GM19467 (cell line): ENCODE measurements at regions not wholly inside any gene's neighbourhood (a gene's known extent, or its start where the extent isn't known, plus 50 kb on each side); places are given as distances from the start of the nearest gene placed in this dataset.
"Not testable (repeated sequence)": the region's sequence is repeated elsewhere in the genome, so short reads cannot be mapped to it uniquely, and the experiment has no call there.

Source experiments
- ATAC-seq: cut with Tn5 transposase; IDR thresholded peaks from one replicate; pipeline ENCODE4 v1.9.1; 2021; ENCODE audit warnings: mild to moderate bottlenecking, moderate library complexity; ENCODE audit not compliant: unreplicated experiment

DNA sequence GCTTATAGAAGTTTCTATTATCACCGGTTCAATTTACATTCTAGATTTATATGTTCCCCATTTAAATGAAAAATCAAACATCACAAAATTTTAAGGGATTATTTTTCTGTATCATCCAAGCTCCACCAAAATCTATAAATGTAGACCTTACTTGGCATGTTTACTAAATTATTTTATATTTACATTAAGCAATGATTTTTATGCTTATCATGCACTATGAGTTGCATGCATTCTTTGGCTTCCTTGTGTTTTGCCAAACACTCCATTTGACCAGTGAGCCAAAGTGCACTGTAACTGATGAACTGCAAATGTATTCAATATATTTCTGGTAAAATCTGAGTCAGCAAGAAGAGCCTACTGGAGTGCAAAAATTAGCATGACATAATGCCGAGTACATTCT, 595.5 kb upstream of the PCDH7 start:
- not testable (repeated sequence) for ATAC-seq

DNA sequence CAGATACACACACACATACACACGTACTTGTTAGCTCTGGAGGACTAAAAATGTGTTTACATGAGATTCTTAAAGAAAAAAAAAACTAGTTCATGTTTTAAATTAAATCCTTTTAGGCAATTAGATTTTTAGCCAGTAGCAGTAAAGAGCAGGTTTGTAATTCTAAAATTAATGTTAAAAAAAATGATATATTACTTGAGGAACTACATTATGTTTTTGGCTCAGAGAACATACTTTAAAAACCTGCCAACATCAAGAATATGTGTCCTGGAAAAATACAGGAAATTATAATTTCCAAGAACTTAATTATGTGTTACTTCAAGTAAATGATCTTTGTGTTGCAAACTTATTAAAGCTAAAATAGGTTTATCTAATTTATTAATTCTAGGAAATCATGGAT, 594.3 kb upstream of the PCDH7 start:
- no peak for ATAC-seq

DNA sequence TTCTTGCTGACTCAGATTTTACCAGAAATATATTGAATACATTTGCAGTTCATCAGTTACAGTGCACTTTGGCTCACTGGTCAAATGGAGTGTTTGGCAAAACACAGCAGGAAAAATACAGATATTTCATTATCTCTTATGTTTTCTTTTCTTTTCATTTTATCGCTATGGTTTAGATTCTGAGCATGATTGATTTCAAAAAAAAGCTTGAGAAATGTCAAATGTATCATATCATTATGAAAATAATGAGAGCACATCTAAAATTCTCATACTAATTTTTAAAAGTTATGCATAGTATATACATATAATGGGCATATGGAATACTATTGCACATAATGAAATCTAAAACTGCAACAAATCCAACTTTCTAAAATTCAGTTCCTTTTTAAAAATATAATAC, 593.8 kb upstream of the PCDH7 start:
- ATAC-seq = no peak

DNA sequence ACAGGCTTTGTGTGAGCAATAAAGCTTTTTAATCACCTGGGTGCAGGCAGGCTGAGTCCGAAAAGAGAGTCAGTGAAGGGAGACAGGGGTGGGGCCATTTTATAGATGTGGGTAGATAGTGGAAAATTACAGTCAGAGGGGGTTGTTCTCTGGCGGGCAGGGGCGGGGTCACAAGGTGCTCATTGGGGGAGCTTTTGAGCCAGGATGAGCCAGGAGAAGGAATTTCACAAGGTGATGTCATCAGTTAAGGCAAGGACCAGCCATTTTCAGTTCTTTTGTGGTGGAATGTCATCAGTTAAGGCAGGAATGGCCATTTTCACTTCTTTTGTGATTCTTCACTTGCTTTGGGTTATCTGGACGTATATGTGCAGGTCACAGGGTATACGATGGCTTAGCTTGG, 571.3 kb upstream of the PCDH7 start:
- ATAC-seq = not testable (repeated sequence)

DNA sequence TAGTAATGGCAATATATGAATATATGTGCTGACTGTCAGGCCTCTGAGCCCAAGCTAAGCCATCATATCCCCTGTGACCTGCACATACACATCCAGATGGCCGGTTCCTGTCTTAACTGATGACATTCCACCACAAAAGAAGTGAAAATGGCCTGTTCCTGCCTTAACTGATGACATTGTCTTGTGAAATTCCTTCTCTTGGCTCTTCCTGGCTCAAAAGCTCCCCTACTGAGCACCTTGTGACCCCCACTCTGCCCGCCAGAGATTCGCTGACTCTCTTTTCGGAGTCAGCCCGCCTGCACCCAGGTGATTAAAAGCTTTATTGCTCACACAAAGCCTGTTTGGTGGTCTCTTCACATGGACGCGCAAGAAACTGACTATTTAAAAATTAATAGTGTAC, 570.6 kb upstream of the PCDH7 start:
- not testable (repeated sequence) for ATAC-seq

DNA sequence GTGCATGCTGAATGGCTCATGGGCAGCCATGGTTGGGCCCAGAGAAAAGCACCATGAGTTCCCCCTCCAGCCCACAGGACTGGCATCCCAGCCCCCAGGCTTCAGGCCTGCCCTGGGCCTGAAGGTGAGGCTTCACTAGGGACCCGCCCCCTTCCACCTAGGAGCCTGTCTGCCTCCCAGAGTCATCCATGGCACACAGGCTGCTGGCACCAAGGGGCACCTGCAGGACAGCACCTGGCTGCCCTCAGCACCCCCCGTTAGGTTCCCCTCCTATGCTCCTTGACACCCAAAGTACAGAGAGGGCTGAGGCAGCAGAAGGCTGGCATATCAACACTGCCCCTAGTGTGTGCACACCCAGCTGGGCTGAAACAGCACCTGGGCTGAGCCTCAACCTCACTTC, 566.7 kb upstream of the PCDH7 start:
- ATAC-seq = no peak

DNA sequence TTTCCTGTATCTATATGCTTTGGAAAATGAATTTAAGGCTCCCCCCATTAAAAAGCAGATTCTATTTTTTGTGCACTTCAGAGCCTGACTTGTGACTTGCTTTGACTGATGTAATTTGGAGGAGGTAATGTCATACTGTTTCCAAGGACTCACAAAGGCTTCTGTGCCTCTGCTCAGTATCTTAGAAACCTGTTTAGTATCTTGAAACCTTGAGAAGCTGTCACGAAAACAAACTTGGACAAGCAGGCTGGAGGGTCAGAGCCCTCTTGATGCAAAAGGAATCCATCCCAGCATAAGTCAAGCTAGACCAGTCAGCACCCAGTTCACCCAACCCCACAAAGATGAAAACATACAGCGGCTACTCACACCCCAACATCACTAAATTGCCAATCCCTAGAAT, 560.0 kb upstream of the PCDH7 start:
- ATAC-seq = no peak

DNA sequence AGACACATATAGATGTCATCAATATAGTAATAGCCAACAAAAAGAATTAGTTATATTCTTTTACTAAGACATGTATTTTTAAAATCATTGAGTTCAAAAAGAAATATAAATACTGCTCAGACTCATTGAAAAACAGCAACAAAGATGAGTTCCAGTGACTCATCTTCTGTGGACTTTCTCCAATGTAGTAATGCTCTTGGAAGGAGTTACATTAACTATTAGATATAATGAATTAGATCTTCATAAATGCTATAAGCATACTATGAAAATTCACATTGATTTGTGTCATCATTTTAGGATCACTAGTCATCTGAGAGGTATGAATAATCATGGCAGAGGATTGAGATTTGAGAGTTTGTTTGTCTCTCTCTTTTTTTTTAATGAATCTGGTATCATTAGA, 547.8 kb upstream of the PCDH7 start:
- ATAC-seq = no peak

DNA sequence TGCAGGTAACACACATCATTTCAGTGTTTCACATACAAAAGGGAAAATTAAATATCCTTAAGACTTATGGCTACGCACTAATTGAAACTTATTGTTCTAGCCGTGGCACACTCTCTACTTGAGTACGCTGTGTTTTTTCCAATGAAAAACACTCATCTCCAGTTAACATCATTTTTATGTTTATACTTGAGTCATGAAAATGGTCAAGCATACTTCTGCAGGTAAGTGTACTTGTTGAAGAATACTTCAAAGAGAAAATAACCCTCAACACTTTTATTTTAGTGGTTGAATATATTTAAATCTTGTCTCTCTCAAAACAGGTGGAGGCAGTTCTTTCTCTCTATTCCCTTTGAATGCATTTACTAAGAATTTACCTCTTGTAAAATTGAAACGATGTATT, 538.7 kb upstream of the PCDH7 start:
- no peak for ATAC-seq

DNA sequence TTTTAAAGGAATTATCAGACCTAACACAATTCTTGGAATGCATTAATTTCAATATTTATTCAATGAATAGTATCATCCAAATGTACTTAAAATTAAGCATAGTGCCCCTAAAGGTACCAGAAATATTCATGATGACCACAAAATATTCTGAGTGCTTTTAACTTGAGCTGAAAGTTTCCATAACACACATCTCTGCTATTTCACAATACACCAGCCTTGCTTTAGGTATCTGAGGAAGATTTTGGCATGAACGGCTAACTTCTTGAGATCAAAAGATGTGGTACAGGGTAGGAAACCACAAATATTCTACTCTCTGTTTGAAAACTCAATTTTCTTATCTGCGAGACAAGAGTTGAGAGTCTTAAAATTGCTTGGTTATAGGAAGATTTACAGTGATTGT, 538.3 kb upstream of the PCDH7 start:
- ATAC-seq = no peak

DNA sequence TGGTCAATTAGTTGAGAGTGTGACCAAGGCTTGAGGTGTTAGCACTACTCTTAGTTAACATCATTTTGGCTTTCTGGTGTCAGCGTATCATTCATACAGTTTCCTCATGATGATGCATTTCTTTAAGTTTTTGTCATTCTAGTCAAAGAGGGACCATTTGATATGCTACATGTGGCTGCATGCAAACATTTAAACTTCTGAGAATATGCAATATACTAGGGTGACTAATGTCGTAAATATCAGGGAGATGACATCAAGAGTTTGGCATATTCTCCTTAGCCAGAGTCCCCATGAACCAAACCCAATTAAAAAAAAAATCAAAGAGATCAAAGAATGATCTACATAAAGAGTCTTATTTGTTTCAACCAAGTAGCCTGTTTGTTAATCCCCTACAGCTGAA, 537.4 kb upstream of the PCDH7 start:
- ATAC-seq = no peak

DNA sequence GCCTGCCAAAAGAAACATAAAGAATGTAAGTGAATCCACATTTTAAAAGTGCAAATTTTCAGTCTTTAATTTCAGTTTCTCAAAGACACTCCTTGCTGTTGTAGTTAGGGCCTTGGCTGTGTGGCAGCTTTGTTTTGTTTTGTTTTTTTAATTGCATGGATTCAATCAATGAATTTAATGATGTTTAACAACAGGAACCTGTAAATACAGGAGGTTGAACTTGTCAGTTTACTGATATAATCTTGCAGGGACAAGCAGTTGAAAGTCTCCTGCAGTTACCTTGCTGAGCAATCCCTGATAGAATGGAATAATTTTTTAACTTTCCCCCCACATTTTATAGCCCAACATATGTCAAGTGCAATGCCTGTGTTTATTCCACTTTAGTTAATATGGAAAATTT, 528.3 kb upstream of the PCDH7 start:
- no peak for ATAC-seq

DNA sequence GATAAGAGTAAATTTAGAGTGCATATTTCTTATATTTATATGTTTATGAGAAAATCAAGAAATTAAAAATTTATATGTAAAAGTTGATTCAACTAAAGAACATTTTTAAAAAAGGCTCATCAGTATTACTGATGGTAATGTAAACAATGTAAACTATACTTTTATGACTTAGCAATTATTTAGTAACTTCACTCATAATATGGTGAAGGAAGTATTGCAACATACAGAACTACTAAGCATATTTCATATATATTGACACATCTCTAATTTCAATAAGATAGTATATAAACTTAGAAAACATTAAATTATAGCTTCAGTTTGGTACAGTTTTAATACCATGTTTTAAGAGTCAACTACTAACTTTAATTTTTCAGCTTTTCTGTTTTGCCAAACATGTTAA, 512.8 kb upstream of the PCDH7 start:
- no peak for ATAC-seq

DNA sequence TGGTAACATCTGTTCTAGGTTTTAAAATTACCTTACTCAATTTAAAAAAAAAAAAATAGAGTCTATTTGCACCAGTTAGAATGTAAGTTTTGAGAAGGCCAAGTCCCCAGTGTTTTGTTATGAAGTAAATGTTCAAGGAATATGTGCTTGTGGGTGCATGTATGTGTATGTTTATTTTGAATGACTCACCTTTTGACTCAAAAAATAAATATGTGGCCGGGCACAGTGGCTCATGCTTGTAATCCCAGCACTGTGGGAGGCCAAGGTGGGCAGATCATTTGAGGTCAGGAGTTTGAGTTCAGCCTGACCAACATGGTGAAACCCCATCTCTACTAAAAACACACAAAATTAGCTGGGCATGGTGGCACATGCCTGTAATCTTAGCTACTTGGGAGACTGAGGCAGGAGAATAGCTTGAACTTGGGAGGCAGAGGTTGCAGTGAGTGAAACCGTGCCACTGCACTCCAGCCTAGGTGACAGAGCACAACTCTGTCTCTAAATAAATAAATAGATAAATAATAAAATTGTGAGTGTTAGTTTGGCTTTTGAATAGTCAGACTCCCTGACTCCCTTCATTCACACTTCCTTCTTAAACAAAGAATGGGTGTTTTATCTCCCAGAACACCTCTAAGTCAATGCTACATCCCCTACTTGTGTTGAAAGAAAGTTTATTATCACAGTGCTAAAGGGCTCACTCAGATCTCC, 511.3 kb upstream of the PCDH7 start:
- ATAC-seq = no peak

DNA sequence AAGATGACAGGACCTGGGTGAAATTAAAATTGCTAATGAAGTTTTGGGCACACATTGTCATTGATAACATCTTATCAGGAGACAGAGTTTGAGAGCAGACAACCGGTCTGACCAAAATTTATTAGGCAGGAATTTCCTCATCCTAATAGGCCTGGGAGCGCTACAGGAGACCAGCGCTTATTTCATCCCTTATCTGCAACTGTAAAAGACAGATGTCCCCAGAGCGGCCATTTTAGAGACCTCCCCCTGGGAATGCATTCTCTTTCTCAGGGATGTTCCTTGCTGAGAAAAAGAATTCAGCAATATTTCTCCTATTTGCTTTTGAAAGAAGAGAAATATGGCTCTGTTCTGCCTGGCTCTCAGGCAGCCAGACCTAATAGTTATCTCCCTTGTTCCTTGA, 504.2 kb upstream of the PCDH7 start:
- not testable (repeated sequence) for ATAC-seq

DNA sequence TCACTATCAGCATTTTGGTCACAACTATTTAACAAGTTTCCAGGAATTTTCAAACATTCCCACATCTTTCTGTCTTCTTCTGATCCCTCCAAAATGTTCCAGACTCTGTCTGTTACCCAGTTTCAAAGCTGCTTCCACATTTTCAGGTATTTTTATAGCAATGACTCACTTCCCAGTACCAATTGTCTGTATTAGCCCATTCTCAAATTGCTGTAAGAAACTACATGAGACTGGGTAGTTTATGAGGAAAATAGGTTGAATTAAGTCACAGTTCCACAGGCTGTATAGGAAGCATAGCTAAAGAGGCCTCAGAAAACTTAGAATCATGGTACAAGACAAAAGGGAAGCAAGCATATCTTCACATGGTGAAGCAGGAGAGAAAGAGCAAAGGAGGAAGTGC, 475.0 kb upstream of the PCDH7 start:
- ATAC-seq = no peak

DNA sequence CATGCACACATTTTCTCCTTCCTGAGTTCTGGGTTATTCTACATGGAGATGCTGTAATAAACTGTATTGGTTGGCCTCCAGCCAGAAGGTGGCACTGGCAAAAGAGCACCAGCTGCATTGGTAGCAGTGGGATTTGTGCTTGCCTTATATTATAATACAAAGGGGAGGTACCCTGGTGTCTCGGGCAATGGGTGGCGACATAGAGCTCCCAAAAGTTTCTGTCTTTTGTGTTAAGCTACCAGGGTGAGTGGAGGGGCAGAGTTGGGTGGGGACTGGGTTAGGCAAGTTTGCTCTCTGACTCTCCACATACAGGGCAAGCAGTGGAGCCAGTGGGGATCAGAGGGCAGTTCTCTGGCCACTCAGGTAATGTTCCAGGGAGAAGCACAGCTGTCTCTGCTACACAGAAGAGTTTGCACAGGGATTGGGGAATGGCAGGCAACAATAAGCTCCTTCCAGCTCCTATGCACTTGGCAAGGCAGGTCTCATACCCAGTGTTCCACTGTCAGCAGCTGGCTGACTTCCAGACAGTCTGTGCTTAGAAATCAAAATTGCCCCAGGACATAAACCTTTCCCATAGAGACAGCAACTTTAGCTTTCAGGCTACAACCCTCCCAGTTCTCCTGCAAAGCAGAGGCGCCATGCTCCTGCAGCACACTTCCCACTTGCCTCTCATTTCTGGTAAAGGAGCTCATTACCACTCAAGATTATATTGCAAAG, 463.9 kb upstream of the PCDH7 start:
- ATAC-seq = no peak

DNA sequence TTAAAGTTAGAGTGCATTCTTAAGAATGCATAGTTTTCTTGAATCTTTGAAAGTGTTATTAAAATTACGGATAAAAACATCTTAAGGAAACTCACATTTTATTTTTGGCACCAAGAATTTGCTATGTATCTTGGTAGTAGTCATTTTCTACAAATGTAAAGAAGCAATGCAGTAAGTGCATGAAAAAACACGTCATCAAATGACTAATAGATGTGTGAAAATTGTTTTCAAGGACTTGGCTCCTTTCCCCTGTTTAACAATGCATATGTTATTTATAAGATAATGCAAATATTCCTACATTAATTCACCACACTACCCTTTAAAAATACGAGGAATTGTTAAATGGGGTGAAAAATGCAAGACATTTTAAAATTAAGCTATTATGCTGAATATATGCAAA, 461.2 kb upstream of the PCDH7 start:
- ATAC-seq = no peak

DNA sequence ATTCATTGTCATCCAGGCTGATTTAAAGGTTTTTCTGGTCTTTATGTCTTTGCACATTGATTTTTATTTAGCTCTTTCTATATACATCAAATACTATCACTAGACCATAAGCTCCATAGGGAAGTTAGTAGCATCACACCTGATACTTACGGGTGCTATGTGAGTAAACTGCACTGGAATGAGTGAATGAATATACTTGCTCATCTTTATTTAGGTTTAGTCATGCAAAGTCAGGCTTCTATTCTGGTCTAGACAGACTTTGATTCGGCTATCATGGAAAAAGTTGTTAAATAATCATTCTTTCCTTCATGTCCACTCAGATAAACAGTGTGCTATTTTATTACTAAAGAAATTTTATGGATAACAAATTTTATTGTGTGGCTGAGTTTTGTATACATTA, 457.8 kb upstream of the PCDH7 start:
- no peak for ATAC-seq

DNA sequence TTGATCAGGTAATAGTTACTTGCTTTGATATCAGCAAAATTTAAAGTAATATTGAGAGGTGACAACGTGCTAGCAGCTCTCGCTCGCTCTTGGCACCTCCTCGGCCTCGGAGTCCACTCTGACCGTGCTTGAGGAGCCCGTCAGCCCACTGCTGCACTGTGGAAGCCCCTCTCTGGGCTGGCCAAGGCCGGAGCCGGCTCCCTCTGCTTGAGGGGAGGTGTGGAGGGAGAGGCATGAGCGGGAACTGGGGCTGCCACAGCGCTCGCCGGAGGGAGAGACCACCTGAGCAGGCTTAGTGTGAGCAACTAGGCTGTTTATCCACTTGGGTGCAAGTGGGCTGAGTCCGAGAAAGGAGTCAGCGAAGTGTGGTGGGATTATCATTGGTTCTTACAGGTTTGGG, 455.7 kb upstream of the PCDH7 start:
- no peak for ATAC-seq

DNA sequence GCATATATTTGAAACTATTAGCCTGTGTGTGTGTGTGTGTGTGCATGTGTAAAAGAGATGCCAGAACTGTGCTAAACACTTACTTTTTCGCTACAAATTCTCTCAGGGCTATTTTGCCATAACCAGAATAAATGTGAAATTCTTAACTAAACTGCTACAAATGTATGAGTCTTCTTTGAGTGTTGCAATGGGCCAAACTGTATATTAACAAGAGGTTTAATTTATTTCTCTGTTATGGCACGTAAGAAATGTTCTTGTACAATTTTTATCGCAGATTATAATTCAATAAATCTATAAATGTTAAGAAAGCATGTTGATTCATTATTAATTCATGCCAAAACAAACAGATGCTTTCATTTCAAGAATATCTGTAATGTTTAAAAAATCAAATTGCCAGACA, 454.5 kb upstream of the PCDH7 start:
- ATAC-seq = no peak

DNA sequence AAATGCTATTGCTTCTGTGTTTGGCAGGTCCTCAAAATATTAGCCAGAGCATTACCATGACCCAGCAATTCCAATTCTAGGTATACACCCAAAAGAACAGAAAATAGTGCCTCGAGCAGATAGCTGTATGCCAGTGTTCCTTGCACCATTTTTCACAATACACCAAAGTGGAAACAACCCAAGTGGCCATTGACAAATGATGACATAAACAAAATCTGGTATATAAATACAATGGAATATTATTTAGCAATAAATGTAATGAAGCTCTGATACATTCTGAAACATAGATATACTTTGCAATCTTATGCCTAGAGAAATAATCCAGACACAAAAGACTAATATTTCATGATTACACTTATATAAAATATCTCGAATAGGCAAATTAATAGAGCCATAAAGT, 451.8 kb upstream of the PCDH7 start:
- no peak for ATAC-seq

DNA sequence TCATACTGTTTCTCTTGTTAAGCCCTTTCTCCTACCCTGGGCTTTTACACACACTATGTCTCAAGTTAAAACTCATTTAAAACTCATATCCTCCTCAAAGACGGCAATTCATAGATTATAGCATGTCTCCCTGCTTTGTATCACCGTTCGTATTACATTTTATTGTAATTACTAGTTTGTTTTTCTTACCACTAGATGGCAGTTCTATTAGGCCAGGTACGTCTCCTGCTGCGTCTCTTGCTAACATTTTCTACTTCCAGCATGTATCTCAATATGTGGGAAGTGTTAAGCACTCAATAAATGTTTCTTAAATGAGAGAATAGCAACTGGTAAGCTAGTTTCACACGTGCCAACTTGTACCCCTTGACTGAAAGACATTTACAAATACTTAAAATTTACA, 450.3 kb upstream of the PCDH7 start:
- ATAC-seq = no peak
